ENCODE measurements at regions not wholly inside any gene's neighbourhood (a gene's known extent, or its start where the extent isn't known, plus 50 kb on each side); places are given as distances from the start of the nearest gene placed in this dataset.

GRCh38 chr15:46120713-46121112 is 485.9 kb downstream of the SQOR start:
- intact Hi-C loops (cut with micrococcal nuclease) = no loop called here
- Histone ChIP-seq H3K27ac (ENCODE audit: low read depth, low read length) (no peak overlapping the region), H3K36me3 (ENCODE audit: control insufficient read depth in 1 of 2, insufficient read depth in 2 of 2, low read length in 2 of 2) (no peaks in the 10 kb centered on the region), H3K4me2 (ENCODE audit: low read length) (no peak overlapping the region), H3K9me2 (ENCODE audit: insufficient read depth) (no peaks in the 10 kb centered on the region), H3K9me3 (ENCODE audit: control insufficient read depth in 1 of 2, insufficient read depth in 1 of 2, low read depth in 1 of 2, low read length in 2 of 2) (peaks cover 13 to 17% of the 10 kb centered on the region in 2 experiments; a peak in 2 of 4 replicates), H3K27me3 (ENCODE audit: insufficient read depth, low read length) (no peaks in the 10 kb centered on the region), H3K79me2 (ENCODE audit: insufficient read depth, low read length) (no peaks in the 10 kb centered on the region), H3K9ac (ENCODE audit: low read length) (no peak overlapping the region), H3K4me3 (replicated peaks in 1 of 2; ENCODE audit: low read depth in 1 of 2, low read length in 2 of 2) (no peak overlapping the region), H3K4me1 (ENCODE audit: control insufficient read depth in 1 of 2, insufficient read depth in 2 of 2, low read length in 2 of 2) (no peaks in the 10 kb centered on the region), H2AFZ (ENCODE audit: low read depth, low read length, poor library complexity, severe bottlenecking) (no peak overlapping the region), H4K20me1 (ENCODE audit: insufficient read depth) (no peaks in the 10 kb centered on the region)
- RAD21 ChIA-PET (ENCODE audit: low non-redundant PET in 1 of 2, low total read pairs in 2 of 2, uncharacterized antibody in 2 of 2, unreplicated experiment in 2 of 2) = no interaction called here
- no peak for DNase-seq (ENCODE audit: low read depth, low spot score)
- no peak for ATAC-seq
- CTCF ChIA-PET = no interaction called here
- BruUV-seq (replicated peaks) = no TSS peak
- POLR2A ChIA-PET = no interaction called here
- TF ChIP-seq POLR2A (IDR thresholded peaks at IDR 0.05; ENCODE audit: borderline replicate concordance, extremely low read depth, insufficient read depth, insufficient read length) (no peak), EGR1 (IDR thresholded peaks at IDR 0.05; ENCODE audit: low read depth) (no peak)

- Histone ChIP-seq H3K4me1 (ENCODE audit: control insufficient read depth in 1 of 2, insufficient read depth in 2 of 2, low read length in 2 of 2) (no peaks in the 10 kb centered on the region), H3K79me2 (ENCODE audit: insufficient read depth, low read length) (no peaks in the 10 kb centered on the region), H3K9me3 (ENCODE audit: control insufficient read depth in 1 of 2, insufficient read depth in 1 of 2, low read depth in 1 of 2, low read length in 2 of 2) (peaks cover 13 to 17% of the 10 kb centered on the region in 2 experiments; a peak in 2 of 4 replicates), H3K4me3 (replicated peaks in 1 of 2; ENCODE audit: low read depth in 1 of 2, low read length in 2 of 2) (no peak overlapping the region), H3K9ac (ENCODE audit: low read length) (no peak overlapping the region), H3K9me2 (ENCODE audit: insufficient read depth) (no peaks in the 10 kb centered on the region), H3K36me3 (ENCODE audit: control insufficient read depth in 1 of 2, insufficient read depth in 2 of 2, low read length in 2 of 2) (no peaks in the 10 kb centered on the region), H3K4me2 (ENCODE audit: low read length) (no peak overlapping the region), H4K20me1 (ENCODE audit: insufficient read depth) (no peaks in the 10 kb centered on the region), H3K27me3 (ENCODE audit: insufficient read depth, low read length) (no peaks in the 10 kb centered on the region), H3K27ac (ENCODE audit: low read depth, low read length) (no peak overlapping the region), H2AFZ (ENCODE audit: low read depth, low read length, poor library complexity, severe bottlenecking) (no peak overlapping the region)
- DNase-seq (ENCODE audit: low read depth, low spot score) = no peak
- no peak for TF ChIP-seq EZH2phosphoT487 (IDR thresholded peaks at IDR 0.05; ENCODE audit: borderline replicate concordance)
- no peak for TF ChIP-seq EZH2 (IDR thresholded peaks at IDR 0.05)
- TF ChIP-seq, protein P1, sequence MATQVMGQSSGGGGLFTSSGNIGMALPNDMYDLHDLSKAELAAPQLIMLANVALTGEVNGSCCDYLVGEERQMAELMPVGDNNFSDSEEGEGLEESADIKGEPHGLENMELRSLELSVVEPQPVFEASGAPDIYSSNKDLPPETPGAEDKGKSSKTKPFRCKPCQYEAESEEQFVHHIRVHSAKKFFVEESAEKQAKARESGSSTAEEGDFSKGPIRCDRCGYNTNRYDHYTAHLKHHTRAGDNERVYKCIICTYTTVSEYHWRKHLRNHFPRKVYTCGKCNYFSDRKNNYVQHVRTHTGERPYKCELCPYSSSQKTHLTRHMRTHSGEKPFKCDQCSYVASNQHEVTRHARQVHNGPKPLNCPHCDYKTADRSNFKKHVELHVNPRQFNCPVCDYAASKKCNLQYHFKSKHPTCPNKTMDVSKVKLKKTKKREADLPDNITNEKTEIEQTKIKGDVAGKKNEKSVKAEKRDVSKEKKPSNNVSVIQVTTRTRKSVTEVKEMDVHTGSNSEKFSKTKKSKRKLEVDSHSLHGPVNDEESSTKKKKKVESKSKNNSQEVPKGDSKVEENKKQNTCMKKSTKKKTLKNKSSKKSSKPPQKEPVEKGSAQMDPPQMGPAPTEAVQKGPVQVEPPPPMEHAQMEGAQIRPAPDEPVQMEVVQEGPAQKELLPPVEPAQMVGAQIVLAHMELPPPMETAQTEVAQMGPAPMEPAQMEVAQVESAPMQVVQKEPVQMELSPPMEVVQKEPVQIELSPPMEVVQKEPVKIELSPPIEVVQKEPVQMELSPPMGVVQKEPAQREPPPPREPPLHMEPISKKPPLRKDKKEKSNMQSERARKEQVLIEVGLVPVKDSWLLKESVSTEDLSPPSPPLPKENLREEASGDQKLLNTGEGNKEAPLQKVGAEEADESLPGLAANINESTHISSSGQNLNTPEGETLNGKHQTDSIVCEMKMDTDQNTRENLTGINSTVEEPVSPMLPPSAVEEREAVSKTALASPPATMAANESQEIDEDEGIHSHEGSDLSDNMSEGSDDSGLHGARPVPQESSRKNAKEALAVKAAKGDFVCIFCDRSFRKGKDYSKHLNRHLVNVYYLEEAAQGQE (IDR thresholded peaks at IDR 0.05; ENCODE audit: low read depth) = no peak
- no peak for TF ChIP-seq ZBTB33 (IDR thresholded peaks at IDR 0.05; ENCODE audit: extremely low read depth, insufficient replicate concordance, low read length)
- no peak for TF ChIP-seq RAD21 (IDR thresholded peaks at IDR 0.05; ENCODE audit: low read depth)
- TF ChIP-seq, protein P2, sequence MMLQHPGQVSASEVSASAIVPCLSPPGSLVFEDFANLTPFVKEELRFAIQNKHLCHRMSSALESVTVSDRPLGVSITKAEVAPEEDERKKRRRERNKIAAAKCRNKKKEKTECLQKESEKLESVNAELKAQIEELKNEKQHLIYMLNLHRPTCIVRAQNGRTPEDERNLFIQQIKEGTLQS (IDR thresholded peaks at IDR 0.05) = no peak
- no peak for TF ChIP-seq CBX3 (IDR thresholded peaks at IDR 0.05; ENCODE audit: low read depth)
- TF ChIP-seq SRF (IDR thresholded peaks at IDR 0.05; ENCODE audit: low read depth) = no peak
- no peak for TF ChIP-seq CEBPB (IDR thresholded peaks at IDR 0.05; ENCODE audit: low read depth)
- no peak for TF ChIP-seq POLR2AphosphoS5 (IDR thresholded peaks at IDR 0.05; ENCODE audit: low read depth, low read length)
- TF ChIP-seq, protein P3, sequence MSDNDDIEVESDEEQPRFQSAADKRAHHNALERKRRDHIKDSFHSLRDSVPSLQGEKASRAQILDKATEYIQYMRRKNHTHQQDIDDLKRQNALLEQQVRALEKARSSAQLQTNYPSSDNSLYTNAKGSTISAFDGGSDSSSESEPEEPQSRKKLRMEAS (IDR thresholded peaks at IDR 0.05) = no peak
- TF ChIP-seq FOSL1 (IDR thresholded peaks at IDR 0.05; ENCODE audit: low read depth) = no peak
- ChIA-PET CTCF (no interaction called here), POLR2A (no interaction called here), RAD21 (ENCODE audit: low non-redundant PET in 1 of 2, low total read pairs in 2 of 2, uncharacterized antibody in 2 of 2, unreplicated experiment in 2 of 2) (no interaction called here)
- ATAC-seq = no peak
- intact Hi-C loops (cut with micrococcal nuclease) = no loop called here
- no TSS peak for BruUV-seq (replicated peaks)
Measured at GRCh38 chr15:46121441-46121840, 486.6 kb downstream of the SQOR start.

All from HCT116 (cell line).